ENCODE measurements at regions not wholly inside any gene's neighbourhood (a gene's known extent, or its start where the extent isn't known, plus 50 kb on each side); places are given as distances from the start of the nearest gene placed in this dataset.

- TF ChIP-seq, protein P1, sequence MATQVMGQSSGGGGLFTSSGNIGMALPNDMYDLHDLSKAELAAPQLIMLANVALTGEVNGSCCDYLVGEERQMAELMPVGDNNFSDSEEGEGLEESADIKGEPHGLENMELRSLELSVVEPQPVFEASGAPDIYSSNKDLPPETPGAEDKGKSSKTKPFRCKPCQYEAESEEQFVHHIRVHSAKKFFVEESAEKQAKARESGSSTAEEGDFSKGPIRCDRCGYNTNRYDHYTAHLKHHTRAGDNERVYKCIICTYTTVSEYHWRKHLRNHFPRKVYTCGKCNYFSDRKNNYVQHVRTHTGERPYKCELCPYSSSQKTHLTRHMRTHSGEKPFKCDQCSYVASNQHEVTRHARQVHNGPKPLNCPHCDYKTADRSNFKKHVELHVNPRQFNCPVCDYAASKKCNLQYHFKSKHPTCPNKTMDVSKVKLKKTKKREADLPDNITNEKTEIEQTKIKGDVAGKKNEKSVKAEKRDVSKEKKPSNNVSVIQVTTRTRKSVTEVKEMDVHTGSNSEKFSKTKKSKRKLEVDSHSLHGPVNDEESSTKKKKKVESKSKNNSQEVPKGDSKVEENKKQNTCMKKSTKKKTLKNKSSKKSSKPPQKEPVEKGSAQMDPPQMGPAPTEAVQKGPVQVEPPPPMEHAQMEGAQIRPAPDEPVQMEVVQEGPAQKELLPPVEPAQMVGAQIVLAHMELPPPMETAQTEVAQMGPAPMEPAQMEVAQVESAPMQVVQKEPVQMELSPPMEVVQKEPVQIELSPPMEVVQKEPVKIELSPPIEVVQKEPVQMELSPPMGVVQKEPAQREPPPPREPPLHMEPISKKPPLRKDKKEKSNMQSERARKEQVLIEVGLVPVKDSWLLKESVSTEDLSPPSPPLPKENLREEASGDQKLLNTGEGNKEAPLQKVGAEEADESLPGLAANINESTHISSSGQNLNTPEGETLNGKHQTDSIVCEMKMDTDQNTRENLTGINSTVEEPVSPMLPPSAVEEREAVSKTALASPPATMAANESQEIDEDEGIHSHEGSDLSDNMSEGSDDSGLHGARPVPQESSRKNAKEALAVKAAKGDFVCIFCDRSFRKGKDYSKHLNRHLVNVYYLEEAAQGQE (IDR thresholded peaks at IDR 0.05; ENCODE audit: borderline replicate concordance): peak; percentile 54
- TF ChIP-seq, protein P1 (CRISPR knock-in tag; IDR thresholded peaks at IDR 0.05; ENCODE audit: low read depth): no peak
- TF ChIP-seq, protein P2, sequence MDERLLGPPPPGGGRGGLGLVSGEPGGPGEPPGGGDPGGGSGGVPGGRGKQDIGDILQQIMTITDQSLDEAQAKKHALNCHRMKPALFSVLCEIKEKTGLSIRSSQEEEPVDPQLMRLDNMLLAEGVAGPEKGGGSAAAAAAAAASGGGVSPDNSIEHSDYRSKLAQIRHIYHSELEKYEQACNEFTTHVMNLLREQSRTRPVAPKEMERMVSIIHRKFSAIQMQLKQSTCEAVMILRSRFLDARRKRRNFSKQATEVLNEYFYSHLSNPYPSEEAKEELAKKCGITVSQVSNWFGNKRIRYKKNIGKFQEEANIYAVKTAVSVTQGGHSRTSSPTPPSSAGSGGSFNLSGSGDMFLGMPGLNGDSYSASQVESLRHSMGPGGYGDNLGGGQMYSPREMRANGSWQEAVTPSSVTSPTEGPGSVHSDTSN (CRISPR knock-in tag; IDR thresholded peaks at IDR 0.05; ENCODE audit: low read depth): peak; percentile 62
- TF ChIP-seq, protein P2 (tag; conservative IDR thresholded peaks at IDR 0.05; ENCODE audit: low read depth): peak; percentile 36; the same call in 1 of the 2 replicates
- no peak for TF ChIP-seq STAT6 (CRISPR knock-in tag; IDR thresholded peaks at IDR 0.05)
- peak; percentile 91 for TF ChIP-seq PKNOX1 (IDR thresholded peaks at IDR 0.05)
- TF ChIP-seq, protein P3, sequence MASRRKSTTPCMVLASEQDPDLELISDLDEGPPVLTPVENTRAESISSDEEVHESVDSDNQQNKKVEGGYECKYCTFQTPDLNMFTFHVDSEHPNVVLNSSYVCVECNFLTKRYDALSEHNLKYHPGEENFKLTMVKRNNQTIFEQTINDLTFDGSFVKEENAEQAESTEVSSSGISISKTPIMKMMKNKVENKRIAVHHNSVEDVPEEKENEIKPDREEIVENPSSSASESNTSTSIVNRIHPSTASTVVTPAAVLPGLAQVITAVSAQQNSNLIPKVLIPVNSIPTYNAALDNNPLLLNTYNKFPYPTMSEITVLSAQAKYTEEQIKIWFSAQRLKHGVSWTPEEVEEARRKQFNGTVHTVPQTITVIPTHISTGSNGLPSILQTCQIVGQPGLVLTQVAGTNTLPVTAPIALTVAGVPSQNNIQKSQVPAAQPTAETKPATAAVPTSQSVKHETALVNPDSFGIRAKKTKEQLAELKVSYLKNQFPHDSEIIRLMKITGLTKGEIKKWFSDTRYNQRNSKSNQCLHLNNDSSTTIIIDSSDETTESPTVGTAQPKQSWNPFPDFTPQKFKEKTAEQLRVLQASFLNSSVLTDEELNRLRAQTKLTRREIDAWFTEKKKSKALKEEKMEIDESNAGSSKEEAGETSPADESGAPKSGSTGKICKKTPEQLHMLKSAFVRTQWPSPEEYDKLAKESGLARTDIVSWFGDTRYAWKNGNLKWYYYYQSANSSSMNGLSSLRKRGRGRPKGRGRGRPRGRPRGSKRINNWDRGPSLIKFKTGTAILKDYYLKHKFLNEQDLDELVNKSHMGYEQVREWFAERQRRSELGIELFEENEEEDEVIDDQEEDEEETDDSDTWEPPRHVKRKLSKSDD (conservative IDR thresholded peaks at IDR 0.05; ENCODE audit: low read length): no peak
Observed at GRCh38 chr2:181787310-181788048, 104.1 kb upstream of the ITPRID2 start (continued).
